ENCODE measurements at regions not wholly inside any gene's neighbourhood (a gene's known extent, or its start where the extent isn't known, plus 50 kb on each side); places are given as distances from the start of the nearest gene placed in this dataset.

DNA sequence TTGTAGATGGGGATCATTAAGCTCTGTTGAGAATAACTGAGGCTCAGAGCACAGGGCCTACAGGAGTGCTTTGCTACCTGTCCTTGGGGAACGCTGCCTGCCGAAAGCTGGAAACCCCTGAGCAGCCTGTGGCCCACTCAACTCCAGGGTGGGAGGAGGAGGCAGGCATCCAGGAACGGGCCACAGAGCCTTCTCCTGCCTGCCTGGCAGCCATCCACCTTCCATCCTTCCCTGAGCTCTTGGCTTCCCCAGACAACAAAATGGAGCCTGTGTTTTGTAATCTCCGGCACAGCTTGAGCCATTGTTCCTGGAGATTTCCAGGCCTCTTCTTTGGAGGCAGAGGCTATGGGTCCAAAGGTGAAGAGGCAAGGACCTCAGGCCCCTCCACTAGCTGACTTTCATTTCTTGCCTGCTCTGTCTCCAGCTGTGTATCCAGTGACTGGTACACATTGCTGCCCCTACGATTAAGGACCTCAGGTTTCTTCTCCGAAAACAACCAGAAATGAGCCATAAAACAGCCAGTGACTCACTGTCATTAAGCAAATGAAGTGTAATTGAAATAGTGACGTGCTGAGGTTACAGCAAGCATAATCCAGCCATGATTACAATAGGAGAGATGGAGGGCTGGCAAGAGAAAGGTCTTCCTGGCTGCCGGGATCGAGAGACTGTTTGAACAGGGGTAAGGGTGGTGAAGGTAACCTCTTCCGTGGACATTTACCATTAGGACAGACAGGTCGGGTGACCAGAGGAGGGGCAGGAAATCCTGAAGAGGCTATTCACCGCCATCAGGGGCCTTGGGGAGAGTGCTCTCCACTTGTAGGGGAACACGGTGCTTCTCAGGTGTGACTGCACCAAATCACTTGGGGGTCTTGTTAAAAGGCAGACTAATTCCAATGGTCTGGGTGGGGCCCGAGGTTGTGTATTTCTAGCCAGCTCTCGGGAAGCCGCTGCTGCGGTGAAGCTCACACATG lies 56.3 kb upstream of the KCNA5 start:
- TF ChIP-seq POLR2A (IDR thresholded peaks at IDR 0.05; ENCODE audit: extremely low read depth, insufficient read length): no peak
- TF ChIP-seq, protein P1, sequence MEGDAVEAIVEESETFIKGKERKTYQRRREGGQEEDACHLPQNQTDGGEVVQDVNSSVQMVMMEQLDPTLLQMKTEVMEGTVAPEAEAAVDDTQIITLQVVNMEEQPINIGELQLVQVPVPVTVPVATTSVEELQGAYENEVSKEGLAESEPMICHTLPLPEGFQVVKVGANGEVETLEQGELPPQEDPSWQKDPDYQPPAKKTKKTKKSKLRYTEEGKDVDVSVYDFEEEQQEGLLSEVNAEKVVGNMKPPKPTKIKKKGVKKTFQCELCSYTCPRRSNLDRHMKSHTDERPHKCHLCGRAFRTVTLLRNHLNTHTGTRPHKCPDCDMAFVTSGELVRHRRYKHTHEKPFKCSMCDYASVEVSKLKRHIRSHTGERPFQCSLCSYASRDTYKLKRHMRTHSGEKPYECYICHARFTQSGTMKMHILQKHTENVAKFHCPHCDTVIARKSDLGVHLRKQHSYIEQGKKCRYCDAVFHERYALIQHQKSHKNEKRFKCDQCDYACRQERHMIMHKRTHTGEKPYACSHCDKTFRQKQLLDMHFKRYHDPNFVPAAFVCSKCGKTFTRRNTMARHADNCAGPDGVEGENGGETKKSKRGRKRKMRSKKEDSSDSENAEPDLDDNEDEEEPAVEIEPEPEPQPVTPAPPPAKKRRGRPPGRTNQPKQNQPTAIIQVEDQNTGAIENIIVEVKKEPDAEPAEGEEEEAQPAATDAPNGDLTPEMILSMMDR (IDR thresholded peaks at IDR 0.05; ENCODE audit: low read depth, low read length): no peak

Data from NB4 (cell line).